ENCODE measurements at regions not wholly inside any gene's neighbourhood (a gene's known extent, or its start where the extent isn't known, plus 50 kb on each side); places are given as distances from the start of the nearest gene placed in this dataset.
"Not testable (repeated sequence)": the region's sequence is repeated elsewhere in the genome, so short reads cannot be mapped to it uniquely, and the experiment has no call there.

GRCh38 chr14:27833001-27833400 lies 933.6 kb upstream of the FOXG1 start:
- DNase-seq, result not testable (repeated sequence)

- no peak for DNase-seq
These were observed 930.2 kb upstream of the FOXG1 start for GRCh38 chr14:27836386-27836785.

GRCh38 chr14:27845241-27845850 lies 921.2 kb upstream of the FOXG1 start:
- DNase-seq, result no peak

- DNase-seq, result no peak
These were observed 920.7 kb upstream of the FOXG1 start for GRCh38 chr14:27845902-27846301.

- not testable (repeated sequence) for DNase-seq
These were observed 919.1 kb upstream of the FOXG1 start for GRCh38 chr14:27847480-27847879.

GRCh38 chr14:27849193-27849592 lies 917.4 kb upstream of the FOXG1 start:
- not testable (repeated sequence) for DNase-seq

GRCh38 chr14:27862684-27863083 lies 903.9 kb upstream of the FOXG1 start:
- no peak for DNase-seq

- DNase-seq, result no peak
These were observed 903.4 kb upstream of the FOXG1 start for GRCh38 chr14:27863166-27863565.

- DNase-seq, result no peak
These were observed 885.5 kb upstream of the FOXG1 start for GRCh38 chr14:27881063-27881462.

- DNase-seq, result no peak
These were observed 884.9 kb upstream of the FOXG1 start for GRCh38 chr14:27881646-27882045.

GRCh38 chr14:27886256-27886655 lies 880.3 kb upstream of the FOXG1 start:
- DNase-seq, result no peak

GRCh38 chr14:27890259-27890658 lies 876.3 kb upstream of the FOXG1 start:
- DNase-seq, result no peak

GRCh38 chr14:27908484-27908883 lies 858.1 kb upstream of the FOXG1 start:
- not testable (repeated sequence) for DNase-seq

GRCh38 chr14:27916326-27916725 lies 850.3 kb upstream of the FOXG1 start:
- no peak for DNase-seq

GRCh38 chr14:27917896-27918295 lies 848.7 kb upstream of the FOXG1 start:
- no peak for DNase-seq

GRCh38 chr14:27927519-27927918 lies 839.1 kb upstream of the FOXG1 start:
- DNase-seq, result no peak

- DNase-seq, result no peak
These were observed 836.7 kb upstream of the FOXG1 start for GRCh38 chr14:27929797-27930347.

GRCh38 chr14:27938392-27938791 lies 828.2 kb upstream of the FOXG1 start:
- DNase-seq, result no peak

- no peak for DNase-seq
These were observed 821.1 kb upstream of the FOXG1 start for GRCh38 chr14:27945512-27945911.

- DNase-seq, result no peak
These were observed 807.8 kb upstream of the FOXG1 start for GRCh38 chr14:27958757-27959156.

- no peak for DNase-seq
These were observed 770.9 kb upstream of the FOXG1 start for GRCh38 chr14:27995691-27996090.

GRCh38 chr14:28001002-28001401 lies 765.6 kb upstream of the FOXG1 start:
- no peak for DNase-seq

GRCh38 chr14:28012629-28013415 lies 753.8 kb upstream of the FOXG1 start:
- DNase-seq, result no peak

GRCh38 chr14:28020112-28020511 lies 746.5 kb upstream of the FOXG1 start:
- no peak for DNase-seq
